SK-N-SH treated with all-trans-retinoic acid at 6 μM for 48 hours (cell line): ENCODE measurements at regions not wholly inside any gene's neighbourhood (a gene's known extent, or its start where the extent isn't known, plus 50 kb on each side); places are given as distances from the start of the nearest gene placed in this dataset.

Source experiments
- ATAC-seq: fragments of 200-7000 bp; cut with Tn5 transposase; 3 replicates; pipeline ENCODE4 v1.9.1; 2020; ENCODE audit warnings: mild to moderate bottlenecking, moderate library complexity
- ARNTL ChIP-seq: fragments of 450-650 bp; formaldehyde crosslinking; IDR thresholded peaks from 2 replicates; pipeline ENCODE4 v1.5.0; 2020; ENCODE audit warnings: low read depth, mild to moderate bottlenecking, moderate library complexity, borderline replicate concordance
- BACH2 ChIP-seq: fragments of 250-450 bp; sonication (Bioruptor Pico); IDR thresholded peaks from 2 replicates; pipeline ENCODE4 v1.9.0; 2021; ENCODE audit warnings: mild to moderate bottlenecking, borderline replicate concordance
- CSDC2 ChIP-seq: fragments of 250-450 bp; sonication (Bioruptor Pico); IDR thresholded peaks from 2 replicates; pipeline ENCODE4 v1.5.0; 2020; ENCODE audit warnings: mild to moderate bottlenecking, moderate library complexity
- ESRRG ChIP-seq: fragments of 250-450 bp; sonication (Bioruptor Pico); IDR thresholded peaks from 2 replicates; pipeline ENCODE4 v1.6.1; 2021; ENCODE audit warnings: mild to moderate bottlenecking
- GLIS3 ChIP-seq: fragments of 250-450 bp; sonication (Bioruptor Pico); IDR thresholded peaks from 2 replicates; pipeline ENCODE4 v1.5.0; 2020; ENCODE audit warnings: mild to moderate bottlenecking, moderate library complexity
- ISL1 ChIP-seq: fragments of 250-450 bp; sonication (Bioruptor Pico); IDR thresholded peaks from 2 replicates; pipeline ENCODE4 v2.1.2; 2022; ENCODE audit warnings: mild to moderate bottlenecking, moderate library complexity
- OSR1 ChIP-seq: fragments of 250-450 bp; sonication (Bioruptor Pico); IDR thresholded peaks from 2 replicates; pipeline ENCODE4 v1.8.0; 2022; ENCODE audit warnings: moderate library complexity, mild to moderate bottlenecking, inconsistent platforms
- PPARA ChIP-seq: fragments of 250-450 bp; sonication (Bioruptor Pico); IDR thresholded peaks from 2 replicates; pipeline ENCODE4 v1.5.0; 2020; ENCODE audit warnings: mild to moderate bottlenecking, borderline replicate concordance
- RARB ChIP-seq: fragments of 250-450 bp; sonication (Bioruptor Pico); IDR thresholded peaks from 2 replicates; pipeline ENCODE4 v1.8.0; 2021; ENCODE audit warnings: mild to moderate bottlenecking, moderate library complexity
- SNAI2 ChIP-seq: fragments of 250-450 bp; sonication (Bioruptor Pico); IDR thresholded peaks from 2 replicates; pipeline ENCODE4 v1.5.0; 2020; ENCODE audit warnings: mild to moderate bottlenecking, moderate library complexity
- TCF4 ChIP-seq: fragments of 250-450 bp; sonication (Bioruptor Pico); IDR thresholded peaks from 2 replicates; pipeline ENCODE4 v1.8.0; 2021; ENCODE audit warnings: mild to moderate bottlenecking, moderate library complexity, borderline replicate concordance
- TOX ChIP-seq: fragments of 250-450 bp; sonication (Bioruptor Pico); IDR thresholded peaks from 2 replicates; pipeline ENCODE4 v1.8.0; 2021; ENCODE audit warnings: mild to moderate bottlenecking, moderate library complexity, borderline replicate concordance
- ZC3H10 ChIP-seq: fragments of 250-450 bp; sonication (Bioruptor Pico); IDR thresholded peaks from 2 replicates; pipeline ENCODE4 v1.5.1; 2021; ENCODE audit warnings: mild to moderate bottlenecking, moderate library complexity
- ZFP3 ChIP-seq: fragments of 250-450 bp; sonication (Bioruptor Pico); IDR thresholded peaks from 2 replicates; pipeline ENCODE4 v1.5.0; 2020; ENCODE audit warnings: mild to moderate bottlenecking, moderate library complexity
- ZFP30 ChIP-seq: fragments of 450-650 bp; formaldehyde crosslinking; IDR thresholded peaks from 2 replicates; pipeline ENCODE4 v1.5.0; 2022; ENCODE audit warnings: mild to moderate bottlenecking, moderate library complexity
- ZNF565 ChIP-seq: fragments of 450-650 bp; formaldehyde crosslinking; conservative IDR thresholded peaks from 2 replicates; pipeline ENCODE4 v1.5.0; 2020; ENCODE audit warnings: low read depth, mild to moderate bottlenecking, moderate library complexity
- ZNF70 ChIP-seq: fragments of 450-650 bp; formaldehyde crosslinking; IDR thresholded peaks from 2 replicates; pipeline ENCODE4 v1.5.0; 2020; ENCODE audit warnings: mild to moderate bottlenecking, moderate library complexity
- ZNF8 ChIP-seq: fragments of 450-650 bp; formaldehyde crosslinking; IDR thresholded peaks from 2 replicates; pipeline ENCODE4 v1.5.0; 2020; ENCODE audit warnings: mild to moderate bottlenecking, moderate library complexity
- TF ChIP-seq, protein P1 (sequence below): fragments of 250-450 bp; sonication (Bioruptor Pico); IDR thresholded peaks from 2 replicates; pipeline ENCODE4 v1.8.0; 2021; ENCODE audit warnings: low read depth, mild to moderate bottlenecking, moderate library complexity, borderline replicate concordance
- TF ChIP-seq, protein P2 (sequence below): fragments of 250-450 bp; sonication (Bioruptor Pico); IDR thresholded peaks from 2 replicates; pipeline ENCODE4 v1.5.0; 2020; ENCODE audit warnings: mild to moderate bottlenecking, moderate library complexity

DNA sequence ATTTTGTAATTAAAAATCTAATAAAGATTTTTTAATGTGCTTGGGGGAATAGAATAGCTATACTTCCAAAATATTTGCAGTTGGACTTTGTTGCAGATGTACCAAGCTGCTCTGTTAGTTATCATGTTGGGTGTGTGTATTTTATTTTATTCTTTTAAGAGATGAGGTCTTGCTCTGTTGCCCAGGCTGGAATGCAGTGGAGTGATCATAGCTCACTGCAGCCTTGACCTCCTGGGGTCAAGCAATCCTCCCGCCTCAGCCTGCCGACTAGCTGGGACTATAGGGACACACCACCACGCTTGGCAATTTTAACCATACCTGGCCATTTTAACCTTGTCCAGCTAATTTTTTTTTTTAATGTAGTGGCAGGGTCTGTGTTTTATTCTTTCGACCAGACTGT lies 54.7 kb upstream of the MAP1LC3B2 start:
- TF ChIP-seq, protein P1, sequence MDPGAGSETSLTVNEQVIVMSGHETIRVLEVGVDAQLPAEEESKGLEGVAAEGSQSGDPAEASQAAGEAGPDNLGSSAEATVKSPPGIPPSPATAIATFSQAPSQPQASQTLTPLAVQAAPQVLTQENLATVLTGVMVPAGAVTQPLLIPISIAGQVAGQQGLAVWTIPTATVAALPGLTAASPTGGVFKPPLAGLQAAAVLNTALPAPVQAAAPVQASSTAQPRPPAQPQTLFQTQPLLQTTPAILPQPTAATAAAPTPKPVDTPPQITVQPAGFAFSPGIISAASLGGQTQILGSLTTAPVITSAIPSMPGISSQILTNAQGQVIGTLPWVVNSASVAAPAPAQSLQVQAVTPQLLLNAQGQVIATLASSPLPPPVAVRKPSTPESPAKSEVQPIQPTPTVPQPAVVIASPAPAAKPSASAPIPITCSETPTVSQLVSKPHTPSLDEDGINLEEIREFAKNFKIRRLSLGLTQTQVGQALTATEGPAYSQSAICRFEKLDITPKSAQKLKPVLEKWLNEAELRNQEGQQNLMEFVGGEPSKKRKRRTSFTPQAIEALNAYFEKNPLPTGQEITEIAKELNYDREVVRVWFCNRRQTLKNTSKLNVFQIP (CRISPR knock-in tag) = no peak
- TF ChIP-seq OSR1 (CRISPR knock-in tag) = no peak
- no peak for TF ChIP-seq ESRRG (CRISPR knock-in tag)
- no peak for TF ChIP-seq ZNF8 (CRISPR knock-in tag)
- TF ChIP-seq RARB = no peak
- ATAC-seq = no peak

DNA sequence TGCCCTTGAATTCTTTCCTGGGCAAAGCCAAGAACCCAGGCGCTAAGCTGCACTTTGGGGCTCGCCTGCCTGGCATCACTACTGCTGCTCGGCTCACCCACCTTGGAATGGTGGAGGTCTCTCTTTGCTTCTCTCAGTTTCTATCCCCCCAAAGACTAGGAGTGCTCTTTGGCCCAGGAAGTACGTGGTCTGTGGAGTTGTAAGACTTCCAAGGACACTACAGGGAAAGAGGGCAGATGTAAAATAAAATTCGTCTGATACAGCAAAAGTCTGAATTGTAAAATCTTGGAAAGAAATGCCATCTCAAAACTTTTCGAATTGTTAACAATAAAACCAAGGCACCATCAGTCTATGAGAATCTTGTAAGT lies 52.5 kb upstream of the MAP1LC3B2 start:
- TF ChIP-seq PPARA (CRISPR knock-in tag) (no peak), TOX (CRISPR knock-in tag) (no peak), ZNF70 (no peak), SNAI2 (CRISPR knock-in tag) (no peak), CSDC2 (no peak), ISL1 (no peak), RARB (no peak), ZC3H10 (CRISPR knock-in tag) (no peak), BACH2 (no peak), OSR1 (CRISPR knock-in tag) (no peak), ZFP30 (CRISPR knock-in tag) (no peak), TCF4 (CRISPR knock-in tag) (no peak), GLIS3 (CRISPR knock-in tag) (no peak), ZNF565 (CRISPR knock-in tag) (no peak), ZFP3 (no peak), ZNF8 (CRISPR knock-in tag) (no peak)
- TF ChIP-seq, protein P2, sequence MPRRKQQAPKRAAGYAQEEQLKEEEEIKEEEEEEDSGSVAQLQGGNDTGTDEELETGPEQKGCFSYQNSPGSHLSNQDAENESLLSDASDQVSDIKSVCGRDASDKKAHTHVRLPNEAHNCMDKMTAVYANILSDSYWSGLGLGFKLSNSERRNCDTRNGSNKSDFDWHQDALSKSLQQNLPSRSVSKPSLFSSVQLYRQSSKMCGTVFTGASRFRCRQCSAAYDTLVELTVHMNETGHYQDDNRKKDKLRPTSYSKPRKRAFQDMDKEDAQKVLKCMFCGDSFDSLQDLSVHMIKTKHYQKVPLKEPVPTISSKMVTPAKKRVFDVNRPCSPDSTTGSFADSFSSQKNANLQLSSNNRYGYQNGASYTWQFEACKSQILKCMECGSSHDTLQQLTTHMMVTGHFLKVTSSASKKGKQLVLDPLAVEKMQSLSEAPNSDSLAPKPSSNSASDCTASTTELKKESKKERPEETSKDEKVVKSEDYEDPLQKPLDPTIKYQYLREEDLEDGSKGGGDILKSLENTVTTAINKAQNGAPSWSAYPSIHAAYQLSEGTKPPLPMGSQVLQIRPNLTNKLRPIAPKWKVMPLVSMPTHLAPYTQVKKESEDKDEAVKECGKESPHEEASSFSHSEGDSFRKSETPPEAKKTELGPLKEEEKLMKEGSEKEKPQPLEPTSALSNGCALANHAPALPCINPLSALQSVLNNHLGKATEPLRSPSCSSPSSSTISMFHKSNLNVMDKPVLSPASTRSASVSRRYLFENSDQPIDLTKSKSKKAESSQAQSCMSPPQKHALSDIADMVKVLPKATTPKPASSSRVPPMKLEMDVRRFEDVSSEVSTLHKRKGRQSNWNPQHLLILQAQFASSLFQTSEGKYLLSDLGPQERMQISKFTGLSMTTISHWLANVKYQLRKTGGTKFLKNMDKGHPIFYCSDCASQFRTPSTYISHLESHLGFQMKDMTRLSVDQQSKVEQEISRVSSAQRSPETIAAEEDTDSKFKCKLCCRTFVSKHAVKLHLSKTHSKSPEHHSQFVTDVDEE = no peak
- TF ChIP-seq, all 23 proteins: peak for 0
- ATAC-seq = no peak

DNA sequence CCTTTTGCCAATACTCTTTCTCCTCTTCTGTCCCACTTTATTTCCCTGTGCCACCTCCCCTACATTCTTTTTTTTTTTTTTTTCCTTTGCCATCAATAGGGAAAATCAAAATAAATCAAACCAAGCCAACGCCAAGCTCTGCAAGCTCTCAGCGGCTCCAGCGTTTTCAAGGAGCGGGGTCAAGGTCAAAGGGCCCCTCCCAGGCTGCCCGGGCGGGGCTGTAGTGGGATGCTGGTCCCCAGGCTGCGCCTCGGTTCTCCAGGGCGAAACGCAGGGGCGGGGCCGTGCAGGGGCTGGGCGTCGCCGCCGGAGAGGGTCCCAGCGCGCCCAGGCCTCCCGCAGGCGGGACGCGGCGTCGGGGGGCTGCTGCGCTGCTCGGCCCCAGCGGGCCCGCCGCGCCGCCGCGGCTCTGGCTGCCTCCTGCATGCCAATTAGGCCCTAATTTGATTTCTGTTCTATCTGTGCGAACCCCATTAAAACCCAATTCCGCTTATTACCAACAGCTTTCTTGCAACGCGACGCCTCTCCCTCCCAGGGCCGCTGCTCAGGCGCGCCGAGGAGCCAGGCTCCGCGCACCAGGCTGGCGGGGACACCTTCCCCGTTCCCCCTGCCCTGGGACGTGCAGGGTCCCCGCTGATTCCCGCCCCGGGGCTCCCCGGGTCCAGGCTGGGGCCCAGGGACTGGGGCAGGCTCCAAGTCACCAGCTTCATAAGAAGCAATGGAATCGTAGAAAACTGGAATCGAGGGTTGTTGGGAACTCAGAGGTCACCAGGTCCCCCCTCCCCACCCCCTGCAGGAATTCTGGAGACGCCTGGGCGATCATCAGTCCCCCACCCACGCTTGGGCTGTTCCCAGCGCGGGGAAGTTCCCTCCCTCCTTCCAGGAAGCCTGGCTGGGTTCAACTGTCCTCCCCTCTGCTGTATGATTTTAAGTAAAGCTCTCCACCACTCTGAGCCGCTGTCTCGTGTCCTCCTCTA lies 50.7 kb upstream of the MAP1LC3B2 start:
- TF ChIP-seq ZC3H10 (CRISPR knock-in tag) (no peak), ZNF8 (CRISPR knock-in tag) (no peak), PPARA (CRISPR knock-in tag) (no peak), GLIS3 (CRISPR knock-in tag) (no peak), BACH2 (no peak), ZFP30 (CRISPR knock-in tag) (no peak), ARNTL (CRISPR knock-in tag) (no peak), TCF4 (CRISPR knock-in tag) (no peak), OSR1 (CRISPR knock-in tag) (no peak), SNAI2 (CRISPR knock-in tag) (no peak)

More for the DNA sequence above, 50.7 kb upstream of the MAP1LC3B2 start:
- ATAC-seq = peak; percentile 19; the same call in 2 of the 3 replicates
